ENCODE measurements at regions not wholly inside any gene's neighbourhood (a gene's known extent, or its start where the extent isn't known, plus 50 kb on each side); places are given as distances from the start of the nearest gene placed in this dataset.

GRCh38 chr11:127059286-127059685 lies 58.7 kb upstream of the KIRREL3 start:
- Mint-ChIP-seq H3K4me1 (peaks cover 5% of the 10 kb centered on the region), H3K4me3 (no peak overlapping the region), H3K27ac (no peak overlapping the region), H3K36me3 (no peaks in the 10 kb centered on the region), H3K27me3 (no peaks in the 10 kb centered on the region), H3K9me3 (peaks cover 3% of the 10 kb centered on the region)
- ATAC-seq = no peak

- Mint-ChIP-seq H3K27me3 (no peaks in the 10 kb centered on the region), H3K9me3 (peaks cover 3% of the 10 kb centered on the region), H3K4me1 (peaks cover 5% of the 10 kb centered on the region), H3K4me3 (no peak overlapping the region), H3K36me3 (no peaks in the 10 kb centered on the region), H3K27ac (no peak overlapping the region)
- no peak for ATAC-seq
Measured at GRCh38 chr11:127058524-127058923, 58.0 kb upstream of the KIRREL3 start.

- Mint-ChIP-seq H3K4me3 (no peak overlapping the region), H3K9me3 (peaks cover 3% of the 10 kb centered on the region), H3K27me3 (no peaks in the 10 kb centered on the region), H3K36me3 (no peaks in the 10 kb centered on the region), H3K4me1 (peaks cover 5% of the 10 kb centered on the region), H3K27ac (no peak overlapping the region)
- ATAC-seq = no peak
Measured at GRCh38 chr11:127057126-127057525, 56.6 kb upstream of the KIRREL3 start.

- no peak for ATAC-seq
- no peak overlapping the region for H3K4me3 Mint-ChIP-seq
- H3K4me1 Mint-ChIP-seq = peaks cover 5% of the 10 kb centered on the region
- H3K27me3 Mint-ChIP-seq = no peaks in the 10 kb centered on the region
- no peak overlapping the region for H3K27ac Mint-ChIP-seq
- peaks cover 3% of the 10 kb centered on the region for H3K9me3 Mint-ChIP-seq
- H3K36me3 Mint-ChIP-seq = no peaks in the 10 kb centered on the region
Measured at GRCh38 chr11:127056338-127056971, 55.9 kb upstream of the KIRREL3 start.

GRCh38 chr11:127055236-127055635 lies 54.7 kb upstream of the KIRREL3 start:
- no peaks in the 10 kb centered on the region for H3K27me3 Mint-ChIP-seq
- H3K4me3 Mint-ChIP-seq = no peak overlapping the region
- peaks cover 3% of the 10 kb centered on the region for H3K9me3 Mint-ChIP-seq
- no peaks in the 10 kb centered on the region for H3K36me3 Mint-ChIP-seq
- no peak overlapping the region for H3K27ac Mint-ChIP-seq
- H3K4me1 Mint-ChIP-seq = peaks cover 5% of the 10 kb centered on the region
- no peak for ATAC-seq

GRCh38 chr11:127054153-127054552 lies 53.6 kb upstream of the KIRREL3 start:
- peaks cover 3% of the 10 kb centered on the region for H3K9me3 Mint-ChIP-seq
- H3K27ac Mint-ChIP-seq = no peak overlapping the region
- H3K4me1 Mint-ChIP-seq = peaks cover 5% of the 10 kb centered on the region
- H3K27me3 Mint-ChIP-seq = no peaks in the 10 kb centered on the region
- H3K4me3 Mint-ChIP-seq = no peak overlapping the region
- no peaks in the 10 kb centered on the region for H3K36me3 Mint-ChIP-seq
- no peak for ATAC-seq

GRCh38 chr11:127052404-127052803 lies 51.8 kb upstream of the KIRREL3 start:
- peaks cover 3% of the 10 kb centered on the region for H3K9me3 Mint-ChIP-seq
- peaks cover 5% of the 10 kb centered on the region for H3K4me1 Mint-ChIP-seq
- no peaks in the 10 kb centered on the region for H3K27me3 Mint-ChIP-seq
- no peak overlapping the region for H3K4me3 Mint-ChIP-seq
- no peak overlapping the region for H3K27ac Mint-ChIP-seq
- no peak for ATAC-seq
- no peaks in the 10 kb centered on the region for H3K36me3 Mint-ChIP-seq
